ENCODE measurements at regions not wholly inside any gene's neighbourhood (a gene's known extent, or its start where the extent isn't known, plus 50 kb on each side); places are given as distances from the start of the nearest gene placed in this dataset.

GRCh38 chr3:44065311-44066094 is 176.2 kb upstream of the TOPAZ1 start:
- no peak for DNase-seq

- no peak for DNase-seq
Observed at GRCh38 chr3:44066806-44067205, 174.9 kb upstream of the TOPAZ1 start.

- no peak for DNase-seq
Observed at GRCh38 chr3:44067431-44067830, 174.3 kb upstream of the TOPAZ1 start.

GRCh38 chr3:44068753-44069152 is 172.9 kb upstream of the TOPAZ1 start:
- DNase-seq = no peak

- DNase-seq = no peak
Observed at GRCh38 chr3:44069276-44069675, 172.4 kb upstream of the TOPAZ1 start.

- DNase-seq = no peak
Observed at GRCh38 chr3:44070841-44071546, 170.7 kb upstream of the TOPAZ1 start.

GRCh38 chr3:44072601-44073540 is 168.8 kb upstream of the TOPAZ1 start:
- DNase-seq = no peak

GRCh38 chr3:44074181-44074580 is 167.5 kb upstream of the TOPAZ1 start:
- DNase-seq = no peak

GRCh38 chr3:44076221-44076829 is 165.4 kb upstream of the TOPAZ1 start:
- DNase-seq = no peak

GRCh38 chr3:44077267-44077666 is 164.4 kb upstream of the TOPAZ1 start:
- no peak for DNase-seq

- no peak for DNase-seq
Observed at GRCh38 chr3:44078863-44079262, 162.8 kb upstream of the TOPAZ1 start.

GRCh38 chr3:44079916-44080315 is 161.8 kb upstream of the TOPAZ1 start:
- DNase-seq = no peak

GRCh38 chr3:44080474-44081072 is 161.1 kb upstream of the TOPAZ1 start:
- DNase-seq = no peak

GRCh38 chr3:44090036-44090435 is 151.7 kb upstream of the TOPAZ1 start:
- DNase-seq = no peak

- DNase-seq = no peak
Observed at GRCh38 chr3:44092497-44092896, 149.2 kb upstream of the TOPAZ1 start.

GRCh38 chr3:44093531-44093930 is 148.2 kb upstream of the TOPAZ1 start:
- no peak for DNase-seq

GRCh38 chr3:44098656-44099415 is 142.8 kb upstream of the TOPAZ1 start:
- no peak for DNase-seq

- no peak for DNase-seq
Observed at GRCh38 chr3:44099566-44100297, 142.0 kb upstream of the TOPAZ1 start.

- no peak for DNase-seq
Observed at GRCh38 chr3:44100298-44100695, 141.4 kb upstream of the TOPAZ1 start.

- no peak for DNase-seq
Observed at GRCh38 chr3:44104043-44104442, 137.6 kb upstream of the TOPAZ1 start.
